ENCODE measurements at regions not wholly inside any gene's neighbourhood (a gene's known extent, or its start where the extent isn't known, plus 50 kb on each side); places are given as distances from the start of the nearest gene placed in this dataset.

DNA sequence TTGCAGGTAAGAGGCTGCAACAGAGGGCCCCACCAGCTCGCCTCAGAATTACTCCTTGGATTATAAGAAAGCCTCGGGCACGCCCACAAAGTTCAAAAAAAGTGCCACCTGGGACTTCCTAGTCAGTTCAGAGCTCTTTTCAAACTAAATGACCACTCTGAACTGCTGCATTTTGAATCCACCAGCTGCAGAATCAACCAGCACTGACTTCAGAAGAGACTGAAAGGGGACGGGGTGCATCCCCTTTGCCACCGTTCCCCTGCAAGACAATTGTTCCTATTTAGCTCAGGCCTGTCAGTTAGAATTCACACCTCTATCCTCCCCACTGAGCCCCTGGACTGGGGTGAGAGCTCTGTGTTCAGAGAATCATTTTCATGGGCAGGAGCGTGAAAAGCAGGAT lies 181.4 kb upstream of the GADL1 start:
- TF ChIP-seq EZH2 (IDR thresholded peaks at IDR 0.05; ENCODE audit: insufficient read depth, low read length), result no peak
- TF ChIP-seq, protein P1, sequence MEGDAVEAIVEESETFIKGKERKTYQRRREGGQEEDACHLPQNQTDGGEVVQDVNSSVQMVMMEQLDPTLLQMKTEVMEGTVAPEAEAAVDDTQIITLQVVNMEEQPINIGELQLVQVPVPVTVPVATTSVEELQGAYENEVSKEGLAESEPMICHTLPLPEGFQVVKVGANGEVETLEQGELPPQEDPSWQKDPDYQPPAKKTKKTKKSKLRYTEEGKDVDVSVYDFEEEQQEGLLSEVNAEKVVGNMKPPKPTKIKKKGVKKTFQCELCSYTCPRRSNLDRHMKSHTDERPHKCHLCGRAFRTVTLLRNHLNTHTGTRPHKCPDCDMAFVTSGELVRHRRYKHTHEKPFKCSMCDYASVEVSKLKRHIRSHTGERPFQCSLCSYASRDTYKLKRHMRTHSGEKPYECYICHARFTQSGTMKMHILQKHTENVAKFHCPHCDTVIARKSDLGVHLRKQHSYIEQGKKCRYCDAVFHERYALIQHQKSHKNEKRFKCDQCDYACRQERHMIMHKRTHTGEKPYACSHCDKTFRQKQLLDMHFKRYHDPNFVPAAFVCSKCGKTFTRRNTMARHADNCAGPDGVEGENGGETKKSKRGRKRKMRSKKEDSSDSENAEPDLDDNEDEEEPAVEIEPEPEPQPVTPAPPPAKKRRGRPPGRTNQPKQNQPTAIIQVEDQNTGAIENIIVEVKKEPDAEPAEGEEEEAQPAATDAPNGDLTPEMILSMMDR (IDR thresholded peaks at IDR 0.05; ENCODE audit: insufficient read depth, low read depth, low read length), result no peak
